NCI-H82 treated with DMSO at 0.1 percent for 48 hours (cell line): ENCODE measurements at regions not wholly inside any gene's neighbourhood (a gene's known extent, or its start where the extent isn't known, plus 50 kb on each side); places are given as distances from the start of the nearest gene placed in this dataset.
"Not testable (repeated sequence)": the region's sequence is repeated elsewhere in the genome, so short reads cannot be mapped to it uniquely, and the experiment has no call there.

Experiments
- DNase-seq: peaks from one replicate; lab custom pipeline; 2025; ENCODE audit not compliant: unreplicated experiment; lab: John Stamatoyannopoulos, UW

DNA sequence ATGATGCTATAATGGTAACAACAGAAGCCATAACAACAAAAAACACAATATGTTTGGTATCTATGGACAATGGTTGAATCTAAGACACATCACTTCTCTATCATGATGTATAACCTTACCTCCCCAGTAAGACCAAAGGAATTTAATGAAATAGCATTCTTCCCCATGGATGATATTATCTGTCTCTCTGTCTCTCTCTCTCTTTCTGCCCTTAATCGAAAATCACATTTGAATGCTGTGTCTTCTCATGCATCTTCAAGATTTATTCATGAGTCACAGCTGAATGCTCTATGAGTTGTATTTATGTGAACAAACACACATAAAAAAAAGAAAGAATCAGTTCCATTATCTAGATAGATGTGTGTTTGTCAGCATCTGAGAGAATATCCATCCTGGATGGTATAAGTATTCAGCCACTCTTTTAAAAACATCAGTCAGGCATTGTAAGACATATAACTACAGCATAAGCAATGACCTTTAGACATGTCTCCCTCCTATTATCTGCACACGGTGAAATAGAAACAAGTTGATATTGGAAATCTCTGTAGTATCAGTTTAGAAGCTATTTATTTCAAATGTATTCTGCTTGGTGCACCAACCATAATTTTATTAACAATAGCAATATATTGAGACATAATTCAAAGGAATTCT, 433.3 kb downstream of the TOX3 start:
- no peak for DNase-seq

DNA sequence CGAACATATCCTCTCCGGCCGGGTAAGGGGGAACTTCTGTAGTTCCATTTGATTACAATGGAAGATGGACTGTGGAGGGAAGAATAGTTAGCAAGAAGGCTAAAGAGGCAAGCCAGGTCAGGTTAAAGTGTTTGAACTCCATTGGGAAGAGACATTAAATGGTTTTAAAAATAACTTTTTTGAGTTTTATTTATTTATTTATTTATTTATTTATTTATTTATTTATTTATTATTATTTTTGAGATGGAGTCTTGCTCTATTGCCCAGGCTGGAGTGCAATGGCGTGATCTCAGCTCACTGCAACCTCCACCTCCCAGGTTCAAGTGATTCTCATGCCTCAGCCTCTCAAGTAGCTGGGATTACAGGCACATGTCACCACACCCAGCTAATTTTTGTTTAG, 441.9 kb downstream of the TOX3 start:
- DNase-seq: not testable (repeated sequence)

DNA sequence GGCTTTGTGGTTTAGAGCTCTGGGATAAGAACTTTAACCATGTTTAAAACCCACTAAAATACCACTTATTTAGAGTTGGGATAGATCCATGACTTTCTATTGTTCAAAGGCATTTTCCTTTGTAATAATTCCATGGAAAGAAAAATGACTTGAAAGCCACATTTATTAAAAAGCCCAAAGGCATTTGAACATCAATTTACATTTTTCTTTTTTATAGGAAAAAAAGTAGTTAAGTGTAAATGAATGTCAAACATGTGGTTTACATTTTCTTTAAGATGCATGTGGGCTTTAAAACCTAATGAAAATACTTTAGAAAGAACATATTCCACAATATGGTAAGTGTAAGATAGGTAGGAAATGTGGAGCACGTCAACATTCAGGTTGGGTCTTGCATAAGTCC, 443.2 kb downstream of the TOX3 start:
- no peak for DNase-seq

GRCh38 chr16:52101246-52101645, 445.7 kb downstream of the TOX3 start:
- DNase-seq: no peak

GRCh38 chr16:52099382-52099781, 447.6 kb downstream of the TOX3 start:
- DNase-seq: no peak

DNA sequence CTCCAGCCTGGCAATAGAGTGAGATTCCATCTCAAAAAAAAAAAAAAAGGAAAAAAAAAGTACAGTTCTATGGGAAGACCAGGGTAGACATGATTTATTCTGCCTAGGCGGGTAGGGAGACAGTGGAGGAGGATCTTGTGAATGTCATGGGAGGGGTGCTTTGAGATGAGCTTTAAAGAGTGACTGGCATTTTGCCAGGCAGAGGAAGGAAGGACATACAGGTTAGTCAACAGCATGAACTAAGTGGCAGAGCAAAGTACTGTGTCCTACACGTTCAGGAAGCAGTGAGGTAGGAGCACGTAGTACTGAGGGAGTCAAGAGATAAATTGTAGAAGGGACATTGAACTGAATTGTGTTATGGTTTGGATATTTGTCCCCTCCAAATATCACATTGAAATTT, 451.5 kb downstream of the TOX3 start:
- no peak for DNase-seq

- no peak for DNase-seq
Measured at GRCh38 chr16:52092126-52092525, 454.8 kb downstream of the TOX3 start.

DNA sequence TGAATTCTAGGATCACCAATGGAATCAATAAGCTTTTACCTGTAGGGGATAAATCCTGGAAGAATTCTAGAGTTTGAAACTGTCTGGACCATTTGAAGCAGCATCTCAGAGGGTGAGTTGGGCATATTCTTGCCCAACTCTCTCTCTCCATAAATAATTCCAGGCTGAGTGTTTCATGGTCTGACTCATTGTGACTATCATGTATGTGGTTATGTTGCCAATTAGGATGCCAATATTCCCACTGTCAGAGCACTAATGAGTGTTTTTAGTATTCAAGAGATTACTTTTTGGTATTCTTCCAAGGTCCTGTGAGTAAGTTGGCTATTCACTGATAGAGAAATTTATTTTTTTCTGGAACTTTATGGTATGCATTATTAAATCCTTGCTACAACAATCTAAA, 456.9 kb downstream of the TOX3 start:
- no peak for DNase-seq

DNA sequence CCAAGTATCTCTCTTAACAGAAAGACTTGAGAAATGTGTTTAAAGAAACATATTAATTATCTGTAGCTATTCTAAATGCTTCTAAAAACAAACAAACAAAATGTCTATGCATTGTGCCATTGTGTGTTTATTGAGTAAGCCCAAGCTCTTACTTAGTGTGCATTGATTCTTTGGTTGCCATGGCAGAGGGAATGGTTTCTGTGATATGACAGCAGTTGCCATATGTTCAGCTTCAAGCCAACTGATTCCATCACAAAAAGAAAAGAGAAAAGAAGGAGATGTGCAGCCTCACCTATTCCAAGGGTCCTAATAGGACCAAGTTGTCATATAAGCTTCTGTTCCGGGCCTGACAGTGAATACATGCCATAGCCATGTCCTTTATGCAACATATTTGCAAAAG, 457.5 kb downstream of the TOX3 start:
- no peak for DNase-seq

DNA sequence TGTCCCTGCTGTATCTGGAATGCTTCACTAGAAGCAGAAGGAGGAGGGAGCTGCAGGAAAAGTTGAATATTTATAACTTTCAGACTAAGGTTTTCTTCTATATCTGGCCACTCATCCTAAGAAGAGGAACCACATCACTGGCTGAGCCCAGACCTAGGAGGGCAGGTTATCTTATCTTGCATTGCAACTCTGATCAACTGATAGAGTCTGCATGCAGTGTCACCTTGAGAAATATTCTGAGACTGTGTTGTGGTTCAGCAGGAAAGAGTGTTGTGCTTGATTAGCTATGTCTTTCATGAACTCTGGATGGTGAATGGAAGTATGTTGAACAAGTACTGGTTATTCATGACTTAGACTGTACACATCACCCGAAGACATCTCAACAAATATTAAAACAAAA, 460.0 kb downstream of the TOX3 start:
- no peak for DNase-seq

DNA sequence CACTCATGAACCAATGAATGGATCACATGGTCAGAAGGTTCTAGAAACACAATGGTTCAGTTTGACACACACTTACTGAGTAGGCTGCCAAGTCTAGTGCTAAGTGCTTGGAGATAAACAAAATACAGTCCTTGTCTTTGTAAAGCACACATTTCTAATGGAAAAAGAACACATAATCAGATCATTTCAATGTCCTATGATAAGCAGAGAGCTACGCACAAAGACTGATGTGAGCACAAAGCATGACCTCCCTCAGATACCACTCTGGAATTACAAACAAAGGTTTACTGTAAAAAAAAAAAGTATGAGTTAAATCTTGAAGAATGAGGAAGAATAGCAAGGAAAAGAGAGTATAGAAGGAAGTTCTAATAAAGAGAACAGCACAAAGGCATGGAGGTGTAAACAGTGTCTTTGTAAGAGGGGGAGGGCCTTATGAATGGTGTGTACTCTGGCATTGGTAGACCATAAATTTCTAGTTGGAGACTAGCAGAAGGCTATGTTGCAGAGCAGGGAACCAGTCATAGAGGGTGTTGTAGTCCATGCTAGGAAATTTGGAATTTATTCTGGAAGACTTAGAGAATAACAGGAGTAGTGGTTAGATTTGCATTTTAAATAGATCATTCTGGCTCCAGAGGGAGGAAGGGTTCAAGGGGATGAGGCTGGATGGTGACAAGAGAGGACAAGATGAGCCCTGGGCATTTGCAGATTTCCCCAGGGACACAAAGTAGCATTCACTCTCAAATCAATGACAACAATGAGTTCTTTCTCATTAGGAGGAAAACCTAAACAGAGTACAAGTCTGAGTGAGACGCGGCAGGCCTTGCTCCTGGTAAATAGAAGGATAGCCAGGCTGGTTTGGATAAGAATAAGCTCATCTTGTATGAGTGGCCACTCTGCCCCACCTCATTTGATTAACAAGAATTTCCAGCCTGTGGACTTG, 468.0 kb downstream of the TOX3 start:
- DNase-seq: no peak

DNA sequence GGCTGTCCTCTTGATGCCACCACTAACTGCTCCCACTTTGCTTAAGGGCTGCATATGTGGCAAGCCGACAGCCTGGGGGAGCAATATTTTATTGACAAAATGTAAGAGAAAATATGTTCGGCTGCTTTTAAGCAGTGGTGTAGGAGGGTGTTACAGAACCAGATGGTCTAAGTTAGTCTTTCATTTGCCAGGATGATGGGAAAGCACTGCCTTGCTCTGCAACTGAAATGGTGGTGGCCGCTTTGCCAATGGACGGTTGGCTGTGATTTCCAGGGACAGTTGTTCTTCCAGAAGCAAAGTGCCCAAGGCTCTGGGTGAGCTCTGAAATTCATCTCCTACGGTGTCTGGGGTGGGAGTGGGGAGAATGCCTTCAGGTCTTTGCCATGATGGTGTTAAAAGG, 469.3 kb downstream of the TOX3 start:
- no peak for DNase-seq

DNA sequence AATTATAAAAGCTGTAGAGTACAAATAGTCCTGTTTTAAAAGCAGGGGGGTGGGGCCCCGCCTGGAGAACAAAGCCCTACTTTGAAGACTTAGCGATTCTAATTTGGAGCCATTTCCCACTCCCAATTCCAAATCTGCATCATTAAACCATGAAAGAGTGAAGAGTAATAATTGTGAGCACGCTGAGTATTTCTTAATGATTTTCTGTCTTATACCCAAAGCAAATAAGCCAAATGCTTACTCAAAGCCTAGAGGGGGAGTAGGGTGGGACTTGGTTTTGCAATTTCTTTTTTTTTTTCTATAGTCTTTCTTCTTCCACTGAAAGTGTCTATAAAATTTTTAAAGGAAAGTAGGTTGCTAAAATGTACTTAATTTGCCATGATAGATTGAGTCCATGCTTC, 470.1 kb downstream of the TOX3 start:
- DNase-seq: no peak

- DNase-seq: no peak
Measured at GRCh38 chr16:52076332-52076731, 470.6 kb downstream of the TOX3 start.

GRCh38 chr16:52074133-52074532, 472.8 kb downstream of the TOX3 start:
- no peak for DNase-seq

- DNase-seq: no peak
Measured at GRCh38 chr16:52073024-52073423, 473.9 kb downstream of the TOX3 start.

GRCh38 chr16:52071101-52071500, 475.8 kb downstream of the TOX3 start:
- no peak for DNase-seq

DNA sequence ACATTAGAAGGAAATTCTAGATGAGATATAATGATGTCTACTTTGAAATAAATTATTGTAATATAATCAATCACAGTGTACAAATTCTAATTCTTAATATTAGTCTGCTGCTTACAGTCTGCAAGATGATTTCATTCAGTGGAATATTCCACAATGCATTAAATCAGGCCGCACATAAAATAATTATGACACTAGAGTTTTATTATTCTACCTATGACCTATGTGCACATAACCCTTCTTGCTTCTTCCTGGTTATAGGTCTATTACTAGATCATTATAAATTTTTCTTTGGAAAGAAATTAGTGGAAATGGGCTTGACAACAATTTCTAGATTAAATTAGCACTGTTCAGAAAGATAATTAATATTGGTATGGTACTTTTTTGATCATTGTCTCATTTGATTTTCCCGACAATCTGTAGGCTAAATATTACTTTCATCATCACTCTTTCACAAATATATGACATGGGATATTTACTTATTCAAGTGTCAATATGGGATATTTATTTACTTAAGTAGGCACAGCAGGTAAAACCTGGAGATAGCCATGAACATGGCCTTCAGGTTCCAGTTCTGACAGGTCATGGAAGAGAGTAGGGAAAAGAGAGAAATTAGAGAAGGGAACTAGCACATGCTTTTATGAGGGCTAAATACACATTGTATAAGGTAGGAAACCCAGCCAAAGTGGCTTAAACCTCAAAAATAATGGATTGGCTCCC, 476.4 kb downstream of the TOX3 start:
- no peak for DNase-seq

DNA sequence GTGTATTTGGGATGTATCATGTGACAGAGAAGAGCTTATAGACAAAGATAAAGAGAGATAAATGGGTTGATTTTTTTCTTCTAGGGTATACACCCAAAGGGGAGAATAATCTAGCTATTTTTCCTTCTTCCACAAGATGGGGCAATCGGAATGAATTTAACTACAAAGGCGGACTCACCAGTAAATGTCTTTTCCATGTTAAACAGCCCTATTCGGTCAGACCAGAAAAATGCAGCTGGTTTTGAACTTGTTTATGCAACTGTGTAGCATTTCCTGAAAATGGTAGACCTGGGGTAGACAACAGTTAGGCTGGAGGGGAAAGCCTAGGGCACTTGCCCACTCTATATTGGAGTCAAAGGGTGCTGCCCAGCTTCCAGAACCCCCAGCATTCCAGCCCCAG, 477.1 kb downstream of the TOX3 start:
- DNase-seq: peak; percentile 14

DNA sequence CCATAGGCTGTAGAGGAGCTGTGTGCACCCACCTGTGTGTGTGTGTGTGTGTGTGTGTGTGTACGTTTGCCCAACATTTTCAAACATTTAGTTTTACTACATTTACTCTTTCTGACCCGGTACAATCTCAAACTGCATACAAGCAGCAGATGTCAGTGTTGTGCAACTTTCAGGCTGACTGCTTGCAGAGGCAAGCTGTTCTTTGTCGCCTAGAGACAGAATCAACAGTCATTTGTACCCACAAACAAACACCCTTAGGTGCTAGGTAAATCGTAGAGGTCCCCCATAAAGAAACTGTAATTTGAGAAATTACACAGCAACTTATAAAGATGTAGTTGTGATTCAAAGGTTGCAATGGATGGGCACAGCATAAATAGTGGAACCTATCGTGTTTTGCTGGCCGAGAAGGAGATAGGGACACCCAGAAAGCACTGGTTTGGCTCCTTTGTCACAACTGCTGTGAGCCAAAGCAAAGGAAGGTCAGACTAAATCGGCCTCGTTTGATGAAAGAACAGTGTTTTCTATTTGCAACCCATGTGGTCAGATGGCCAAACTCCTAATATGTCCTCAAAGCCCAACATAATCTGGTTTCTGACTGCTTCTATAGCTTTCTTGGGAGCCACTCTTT, 478.4 kb downstream of the TOX3 start:
- peak; percentile 1 for DNase-seq

DNA sequence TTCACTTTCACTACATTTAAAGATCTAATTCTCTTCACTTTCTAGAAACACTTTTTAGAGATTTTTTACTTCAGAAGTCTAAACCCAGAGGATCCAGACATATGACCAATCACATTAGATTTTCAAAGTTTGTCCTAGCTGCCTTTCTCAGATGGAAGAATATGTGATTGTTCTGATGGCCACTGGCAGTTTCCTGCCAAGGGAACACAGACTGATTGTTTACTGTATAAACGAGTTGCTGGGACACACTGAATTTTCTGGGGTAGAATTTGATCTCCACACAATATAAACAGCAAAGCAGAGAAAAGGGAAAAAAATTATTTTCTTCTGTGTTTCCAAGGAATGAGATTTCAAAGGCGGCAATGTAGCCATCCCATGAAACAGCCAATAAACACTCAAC, 480.0 kb downstream of the TOX3 start:
- DNase-seq: no peak
